Prostate gland (tissue), 2 donors: ENCODE measurements at regions not wholly inside any gene's neighbourhood (a gene's known extent, or its start where the extent isn't known, plus 50 kb on each side); places are given as distances from the start of the nearest gene placed in this dataset.

Source experiments
- POLR2A ChIP-seq: fragments of 450-650 bp; IDR thresholded peaks from one replicate; pipeline ENCODE4 v1.6.1; 2016; ENCODE audit warnings: antibody characterized with exemption, mild to moderate bottlenecking
- TF ChIP-seq, protein P1 (sequence below), 4 experiments: fragments of 200-600 bp in 2 of 4; fragments of 450-650 bp in 2 of 4; sonication (generic) in 2 of 4; IDR thresholded peaks; 1 replicate in 3 of 4; 2 replicates in 1 of 4; pipeline ENCODE4 v1.5.1; 2016 to 2019; ENCODE audit warnings: antibody characterized with exemption in 4 of 4, mild to moderate bottlenecking in 2 of 4, moderate library complexity in 2 of 4

GRCh38 chr13:34257966-34258365, 440.0 kb downstream of the RFC3 start:
- TF ChIP-seq, protein P1, sequence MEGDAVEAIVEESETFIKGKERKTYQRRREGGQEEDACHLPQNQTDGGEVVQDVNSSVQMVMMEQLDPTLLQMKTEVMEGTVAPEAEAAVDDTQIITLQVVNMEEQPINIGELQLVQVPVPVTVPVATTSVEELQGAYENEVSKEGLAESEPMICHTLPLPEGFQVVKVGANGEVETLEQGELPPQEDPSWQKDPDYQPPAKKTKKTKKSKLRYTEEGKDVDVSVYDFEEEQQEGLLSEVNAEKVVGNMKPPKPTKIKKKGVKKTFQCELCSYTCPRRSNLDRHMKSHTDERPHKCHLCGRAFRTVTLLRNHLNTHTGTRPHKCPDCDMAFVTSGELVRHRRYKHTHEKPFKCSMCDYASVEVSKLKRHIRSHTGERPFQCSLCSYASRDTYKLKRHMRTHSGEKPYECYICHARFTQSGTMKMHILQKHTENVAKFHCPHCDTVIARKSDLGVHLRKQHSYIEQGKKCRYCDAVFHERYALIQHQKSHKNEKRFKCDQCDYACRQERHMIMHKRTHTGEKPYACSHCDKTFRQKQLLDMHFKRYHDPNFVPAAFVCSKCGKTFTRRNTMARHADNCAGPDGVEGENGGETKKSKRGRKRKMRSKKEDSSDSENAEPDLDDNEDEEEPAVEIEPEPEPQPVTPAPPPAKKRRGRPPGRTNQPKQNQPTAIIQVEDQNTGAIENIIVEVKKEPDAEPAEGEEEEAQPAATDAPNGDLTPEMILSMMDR (IDR thresholded peaks at IDR 0.05): no peak
- TF ChIP-seq POLR2A: no peak
